Spleen (tissue), 7 donors: ENCODE measurements at regions not wholly inside any gene's neighbourhood (a gene's known extent, or its start where the extent isn't known, plus 50 kb on each side); places are given as distances from the start of the nearest gene placed in this dataset.

Source experiments
- CTCF ChIP-seq, 11 experiments: fragments of 200-600 bp in 7 of 11; fragments of 450-650 bp in 4 of 11; sonication (generic) in 4 of 11; IDR thresholded peaks in 8 of 11; conservative IDR thresholded peaks in 3 of 11; 1 replicate in 7 of 11; 2 replicates in 4 of 11; pipeline versions ENCODE4 v1.4.0 to v1.8.0; 2016 to 2021; ENCODE audit warnings: antibody characterized with exemption in 11 of 11, inconsistent platforms in 4 of 11, mild to moderate bottlenecking in 1 of 11
- POLR2A ChIP-seq, 3 donors: fragments of 450-650 bp; IDR thresholded peaks; one replicate each; pipeline ENCODE4 v1.5.1; 2017; ENCODE audit warnings: antibody characterized with exemption in 3 of 3, mild to moderate bottlenecking in 1 of 3
- POLR2AphosphoS5 ChIP-seq, 3 donors: sonication (generic); formaldehyde crosslinking; IDR thresholded peaks; one replicate each; pipeline ENCODE4 v1.5.1; 2017; ENCODE audit warnings: antibody characterized with exemption in 3 of 3
- donor health status: DM: no; HTN: no; CAD: no; lungs with moderate emphysema.
- donor health status: DM: no; HTN: no; CAD: no.
- donor health status: DM: no; HTN: no; CAD: no.

- TF ChIP-seq CTCF (IDR thresholded peaks at IDR 0.05 in 8 of 11, conservative IDR thresholded peaks at IDR 0.05 in 3 of 11): no peak
- no peak for TF ChIP-seq POLR2AphosphoS5 (IDR thresholded peaks at IDR 0.05)
- no peak for TF ChIP-seq POLR2A (IDR thresholded peaks at IDR 0.05)
Measured at GRCh38 chr3:64888165-64888564, 200.4 kb upstream of the ADAMTS9 start.
